Endodermal cell (in vitro differentiated cells): ENCODE measurements at regions not wholly inside any gene's neighbourhood (a gene's known extent, or its start where the extent isn't known, plus 50 kb on each side); places are given as distances from the start of the nearest gene placed in this dataset.
"Not testable (repeated sequence)": the region's sequence is repeated elsewhere in the genome, so short reads cannot be mapped to it uniquely, and the experiment has no call there.

Source experiments
- DNase-seq: peaks from one replicate; pipeline ENCODE4 v3.0.0-alpha.2; 2017
- H3K27ac ChIP-seq: 2 replicates; pipeline ENCODE4 v1.5.1; 2013; ENCODE audit warnings: mild to moderate bottlenecking, low read depth, low read length, moderate library complexity
- H3K27me3 ChIP-seq: 2 replicates; pipeline ENCODE4 v1.6.1; 2013; ENCODE audit warnings: mild to moderate bottlenecking, low read length, moderate library complexity; ENCODE audit not compliant: insufficient read depth, control insufficient read depth, poor library complexity, severe bottlenecking
- H3K36me3 ChIP-seq: 2 replicates; pipeline ENCODE4 v1.7.0; 2013; ENCODE audit warnings: mild to moderate bottlenecking, low read length, moderate library complexity; ENCODE audit not compliant: control insufficient read depth, insufficient read depth
- H3K4me1 ChIP-seq: one replicate; pipeline ENCODE4 v1.7.0; 2013; ENCODE audit warnings: low read length; ENCODE audit not compliant: control insufficient read depth, insufficient read depth
- H3K4me3 ChIP-seq: 2 replicates; pipeline ENCODE4 v1.5.1; 2013; ENCODE audit warnings: mild to moderate bottlenecking, low read length, moderate library complexity
- H3K9ac ChIP-seq: 2 replicates; pipeline ENCODE4 v1.6.1; 2013; ENCODE audit warnings: mild to moderate bottlenecking, low read length, moderate library complexity; ENCODE audit not compliant: poor library complexity, severe bottlenecking; ENCODE audit errors: extremely low read depth
- H3K9me3 ChIP-seq: 2 replicates; pipeline ENCODE4 v1.6.1; 2013; ENCODE audit warnings: mild to moderate bottlenecking, low read length, moderate library complexity; ENCODE audit not compliant: control insufficient read depth
- H3K27ac Mint-ChIP-seq: 2 replicates; pipeline ENCODE4 v1.8.0; 2020; ENCODE audit warnings: mixed read lengths
- H3K27me3 Mint-ChIP-seq: 2 replicates; pipeline ENCODE4 v1.8.0; 2021; ENCODE audit warnings: mild to moderate bottlenecking, mixed read lengths; ENCODE audit not compliant: insufficient read depth
- H3K36me3 Mint-ChIP-seq: 2 replicates; pipeline ENCODE4 v1.8.0; 2020; ENCODE audit warnings: low read depth, mixed read lengths
- H3K4me1 Mint-ChIP-seq: 2 replicates; pipeline ENCODE4 v1.8.0; 2020; ENCODE audit warnings: mixed read lengths
- H3K4me3 Mint-ChIP-seq: 2 replicates; pipeline ENCODE4 v1.8.0; 2020; ENCODE audit warnings: mild to moderate bottlenecking, moderate library complexity, mixed read lengths
- H3K9me3 Mint-ChIP-seq: 2 replicates; pipeline ENCODE4 v1.8.0; 2020; ENCODE audit warnings: mild to moderate bottlenecking, mixed read lengths
- WGBS, 2 experiments: methylation state at CpG; one replicate each; pipeline versions ENCODE4 v1.1.5 to v1.1.7; 2013; ENCODE audit warnings: missing lambda C conversion rate in 2 of 2, mixed read lengths in 1 of 2; ENCODE audit not compliant: insufficient coverage in 1 of 2, insufficient read length in 1 of 2; 5-methylcytosine and 5-hydroxymethylcytosine counted together
- TF ChIP-seq, protein P1 (sequence below): fragments of 200-600 bp; sonication (generic); conservative IDR thresholded peaks from 2 replicates; pipeline ENCODE4 v1.5.0; 2021; ENCODE audit warnings: antibody characterized with exemption, mild to moderate bottlenecking

DNA sequence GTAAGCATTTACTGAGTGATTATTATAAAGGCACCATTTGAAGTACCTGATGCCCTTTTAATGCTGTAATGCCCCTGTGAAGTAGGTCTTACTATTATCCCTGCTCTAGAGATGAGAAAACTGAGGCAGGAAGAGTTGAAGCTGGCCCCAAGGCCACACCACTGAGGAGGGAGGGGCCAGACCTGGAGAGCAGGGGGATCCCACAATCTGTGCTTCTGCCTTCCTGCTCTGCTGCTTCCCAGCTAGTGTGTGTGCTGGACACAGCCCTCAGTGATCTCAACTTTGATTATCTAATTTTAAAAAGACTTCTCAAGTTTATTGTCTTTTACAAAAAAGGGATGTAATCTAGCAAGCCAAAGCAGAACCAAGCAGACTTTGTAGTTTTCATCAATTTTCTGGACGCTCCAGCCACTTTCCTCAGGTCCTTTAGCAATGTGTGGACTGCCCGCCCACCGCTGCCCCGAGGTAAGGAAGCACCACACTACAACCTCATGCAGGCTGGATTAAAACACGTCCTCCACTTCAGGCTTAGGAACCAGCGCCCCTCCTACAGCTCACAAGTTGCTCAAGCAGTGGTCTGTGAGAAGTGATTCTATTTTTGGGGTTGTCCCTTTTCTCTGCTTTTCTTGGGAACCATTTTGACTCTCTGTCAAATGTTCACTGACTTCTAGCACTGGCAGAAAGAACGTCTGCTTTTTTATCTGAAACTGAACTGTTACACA, 91.5 kb upstream of the FBXO28 start:
- 86% methylated on average over 5 of the region's 7 CpGs; no CpG with 5 or more reads in 1 of the 2 experiments for WGBS, 2 experiments
- not testable (repeated sequence) for H3K36me3 Mint-ChIP-seq, H3K4me3 Mint-ChIP-seq, H3K9ac ChIP-seq, H3K27me3 ChIP-seq, H3K9me3 Mint-ChIP-seq, H3K4me1 Mint-ChIP-seq, H3K36me3 ChIP-seq, H3K27me3 Mint-ChIP-seq, H3K27ac ChIP-seq, H3K9me3 ChIP-seq, DNase-seq, H3K4me3 ChIP-seq, H3K27ac Mint-ChIP-seq, H3K4me1 ChIP-seq

DNA sequence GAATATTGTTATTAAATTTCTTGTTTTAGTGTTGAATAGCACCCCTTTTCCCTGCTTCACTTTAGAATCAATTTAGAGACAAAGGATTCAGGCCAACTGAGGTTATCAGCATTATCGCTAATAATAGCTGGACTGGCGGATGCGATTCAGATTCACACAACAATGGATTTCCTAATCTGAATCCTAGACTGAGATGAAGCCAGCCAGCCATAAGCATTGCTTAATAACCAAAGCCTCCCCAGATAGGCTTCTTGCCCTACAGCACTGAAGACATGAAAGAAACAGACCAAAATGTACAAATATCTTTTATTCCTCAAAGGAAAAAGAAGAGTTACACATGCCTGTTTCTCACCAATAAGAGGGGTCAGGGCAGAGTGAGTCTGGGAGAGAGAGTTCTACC, 94.0 kb upstream of the FBXO28 start:
- H3K9me3 Mint-ChIP-seq: not testable (repeated sequence)

DNA sequence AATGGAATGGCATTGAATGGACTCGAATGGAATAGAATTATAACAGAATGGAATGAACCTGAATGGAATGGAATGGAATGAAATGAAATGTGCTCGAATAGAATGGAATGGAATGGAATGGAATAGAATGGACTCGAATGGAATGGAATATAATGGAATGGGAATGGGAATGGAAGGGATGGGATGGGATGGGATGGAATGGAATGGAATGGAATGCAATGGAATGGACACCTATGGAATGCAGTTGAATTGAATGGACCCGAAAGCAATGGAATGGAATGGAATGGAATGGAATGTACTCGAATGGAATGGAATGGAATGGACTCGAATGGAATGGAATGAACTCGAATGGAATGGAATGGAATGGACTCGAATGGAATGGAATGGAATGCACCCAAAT, 98.1 kb upstream of the FBXO28 start:
- not testable (repeated sequence) for H3K36me3 ChIP-seq, H3K27ac ChIP-seq, DNase-seq, H3K27ac Mint-ChIP-seq, H3K27me3 ChIP-seq, H3K36me3 Mint-ChIP-seq, H3K4me3 ChIP-seq, H3K9me3 Mint-ChIP-seq, H3K9ac ChIP-seq, H3K4me3 Mint-ChIP-seq, H3K4me1 Mint-ChIP-seq, H3K4me1 ChIP-seq, H3K27me3 Mint-ChIP-seq
- WGBS, 2 experiments: 93 to 99% methylated on average over 7 to 8 of the region's 8 CpGs
- peaks cover 53% of the 10 kb centered on the region for H3K9me3 ChIP-seq

More for the DNA sequence above, 94.0 kb upstream of the FBXO28 start:
- not testable (repeated sequence) for H3K36me3 ChIP-seq, H3K4me3 ChIP-seq, DNase-seq, H3K27ac ChIP-seq, H3K27ac Mint-ChIP-seq, H3K9ac ChIP-seq, H3K36me3 Mint-ChIP-seq, H3K4me1 Mint-ChIP-seq, H3K4me1 ChIP-seq, H3K4me3 Mint-ChIP-seq, H3K27me3 ChIP-seq, H3K27me3 Mint-ChIP-seq
- peaks cover 12% of the 10 kb centered on the region for H3K9me3 ChIP-seq
- WGBS, 2 experiments: no CpG with 5 or more reads among the region's 3 CpGs

DNA sequence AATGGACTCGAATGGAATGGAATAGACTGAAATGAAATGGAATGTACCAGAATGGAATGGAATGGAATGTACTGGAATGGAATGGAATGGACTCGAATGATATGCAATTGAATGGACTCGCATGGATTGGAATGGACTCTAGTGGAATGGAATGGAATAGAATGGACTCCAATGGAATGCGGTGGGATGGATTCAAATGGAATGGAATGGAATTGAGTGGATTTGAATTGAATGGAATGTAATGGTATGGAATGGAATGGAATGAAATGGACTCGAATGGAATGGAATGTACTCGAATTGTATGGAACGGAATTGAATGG, 99.6 kb upstream of the FBXO28 start:
- no peaks in the 10 kb centered on the region for H3K36me3 ChIP-seq
- DNase-seq: no peak
- H3K4me3 ChIP-seq: peak overlapping the region; percentile 71
- TF ChIP-seq, protein P1, sequence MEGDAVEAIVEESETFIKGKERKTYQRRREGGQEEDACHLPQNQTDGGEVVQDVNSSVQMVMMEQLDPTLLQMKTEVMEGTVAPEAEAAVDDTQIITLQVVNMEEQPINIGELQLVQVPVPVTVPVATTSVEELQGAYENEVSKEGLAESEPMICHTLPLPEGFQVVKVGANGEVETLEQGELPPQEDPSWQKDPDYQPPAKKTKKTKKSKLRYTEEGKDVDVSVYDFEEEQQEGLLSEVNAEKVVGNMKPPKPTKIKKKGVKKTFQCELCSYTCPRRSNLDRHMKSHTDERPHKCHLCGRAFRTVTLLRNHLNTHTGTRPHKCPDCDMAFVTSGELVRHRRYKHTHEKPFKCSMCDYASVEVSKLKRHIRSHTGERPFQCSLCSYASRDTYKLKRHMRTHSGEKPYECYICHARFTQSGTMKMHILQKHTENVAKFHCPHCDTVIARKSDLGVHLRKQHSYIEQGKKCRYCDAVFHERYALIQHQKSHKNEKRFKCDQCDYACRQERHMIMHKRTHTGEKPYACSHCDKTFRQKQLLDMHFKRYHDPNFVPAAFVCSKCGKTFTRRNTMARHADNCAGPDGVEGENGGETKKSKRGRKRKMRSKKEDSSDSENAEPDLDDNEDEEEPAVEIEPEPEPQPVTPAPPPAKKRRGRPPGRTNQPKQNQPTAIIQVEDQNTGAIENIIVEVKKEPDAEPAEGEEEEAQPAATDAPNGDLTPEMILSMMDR: no peak
- H3K36me3 Mint-ChIP-seq: peaks cover 10% of the 10 kb centered on the region
- no peaks in the 10 kb centered on the region for H3K27me3 ChIP-seq
- no peaks in the 10 kb centered on the region for H3K4me1 ChIP-seq
- 88 to 92% methylated on average over 7 of the region's 7 CpGs for WGBS, 2 experiments
- H3K9me3 ChIP-seq: peaks cover 57% of the 10 kb centered on the region
- H3K9ac ChIP-seq: no peak overlapping the region
- H3K27ac Mint-ChIP-seq: no peak overlapping the region
- H3K9me3 Mint-ChIP-seq: peaks cover 1% of the 10 kb centered on the region
- H3K27me3 Mint-ChIP-seq: peaks cover 1% of the 10 kb centered on the region
- H3K4me3 Mint-ChIP-seq: no peak overlapping the region
- no peaks in the 10 kb centered on the region for H3K4me1 Mint-ChIP-seq
- H3K27ac ChIP-seq: no peak overlapping the region

DNA sequence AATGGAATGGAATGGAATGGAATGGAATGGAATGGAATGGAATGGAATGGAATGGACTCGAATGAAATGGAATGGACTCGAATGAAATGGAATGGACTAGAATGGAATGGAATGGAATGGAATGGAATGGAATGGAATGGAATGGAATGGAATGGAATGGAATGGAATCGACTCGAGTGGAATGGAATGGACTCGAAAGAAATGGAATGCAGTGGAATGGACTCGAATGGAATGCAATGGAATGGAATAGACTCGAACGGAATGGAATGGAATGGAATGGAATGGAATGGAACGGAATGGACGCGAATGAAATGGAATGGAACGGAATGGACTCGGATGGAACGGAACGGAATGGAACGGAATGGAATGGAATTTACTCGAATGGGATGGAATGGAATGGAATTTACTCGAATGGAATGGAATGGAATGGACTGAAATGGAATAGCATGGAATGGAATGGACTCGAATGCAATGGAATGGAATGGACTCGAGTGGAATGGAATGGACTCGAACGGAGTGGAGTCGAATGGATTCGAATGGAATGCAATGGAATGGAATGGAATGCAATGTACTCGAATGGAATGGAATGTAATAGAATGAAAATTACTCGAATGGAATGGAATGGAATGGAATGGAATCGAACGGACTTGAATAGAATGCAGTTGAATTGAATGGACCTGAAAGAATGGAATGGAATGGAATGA, 100.1 kb upstream of the FBXO28 start:
- not testable (repeated sequence) for H3K36me3 ChIP-seq, H3K4me3 Mint-ChIP-seq, H3K27me3 Mint-ChIP-seq, DNase-seq, H3K4me1 ChIP-seq, H3K27me3 ChIP-seq, H3K4me1 Mint-ChIP-seq, H3K27ac ChIP-seq, H3K9ac ChIP-seq, H3K27ac Mint-ChIP-seq, H3K9me3 Mint-ChIP-seq
- 87 to 88% methylated on average over 28 of the region's 28 CpGs for WGBS, 2 experiments
- peaks cover 12% of the 10 kb centered on the region for H3K36me3 Mint-ChIP-seq
- Histone ChIP-seq H3K9me3 (peaks cover 59% of the 10 kb centered on the region), H3K4me3 (peak overlapping the region; percentile 71)

DNA sequence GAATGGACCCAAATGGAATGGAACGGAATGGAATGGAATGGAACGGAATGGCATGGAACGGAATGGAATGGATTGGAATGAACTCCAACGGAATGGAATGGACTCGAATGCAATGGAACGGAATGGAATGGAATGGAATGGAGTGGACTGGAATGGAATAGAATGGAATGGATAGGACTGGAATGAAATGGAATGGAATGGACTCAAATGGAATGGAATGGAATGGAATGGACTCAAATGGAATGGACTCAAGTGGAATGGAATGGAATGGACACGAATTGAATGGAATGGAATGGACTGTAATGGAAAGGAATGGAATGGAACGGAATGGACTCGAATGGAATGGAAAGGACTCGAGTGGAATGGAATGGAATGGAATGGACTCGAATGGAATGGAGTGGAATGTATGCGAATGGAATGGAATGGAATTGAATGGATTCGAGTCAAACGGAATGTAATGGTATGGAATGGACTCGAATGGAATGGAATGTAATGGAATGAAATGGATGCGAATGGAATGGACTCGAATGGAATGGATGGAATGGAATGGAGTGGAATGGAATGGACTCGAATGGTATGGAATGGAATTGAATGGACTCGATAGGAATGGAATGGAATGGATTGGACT, 101.0 kb upstream of the FBXO28 start:
- 90 to 93% methylated on average over 19 of the region's 19 CpGs for WGBS, 2 experiments
- not testable (repeated sequence) for DNase-seq, H3K27me3 ChIP-seq, H3K27ac ChIP-seq, H3K9me3 Mint-ChIP-seq, H3K4me1 Mint-ChIP-seq, H3K4me3 Mint-ChIP-seq, H3K36me3 ChIP-seq, H3K27ac Mint-ChIP-seq, H3K9ac ChIP-seq, H3K27me3 Mint-ChIP-seq, H3K4me1 ChIP-seq
- peaks cover 67% of the 10 kb centered on the region for H3K9me3 ChIP-seq
- H3K4me3 ChIP-seq: peak overlapping the region; percentile 71
- peaks cover 16% of the 10 kb centered on the region for H3K36me3 Mint-ChIP-seq
